ENCODE measurements at regions not wholly inside any gene's neighbourhood (a gene's known extent, or its start where the extent isn't known, plus 50 kb on each side); places are given as distances from the start of the nearest gene placed in this dataset.

DNA sequence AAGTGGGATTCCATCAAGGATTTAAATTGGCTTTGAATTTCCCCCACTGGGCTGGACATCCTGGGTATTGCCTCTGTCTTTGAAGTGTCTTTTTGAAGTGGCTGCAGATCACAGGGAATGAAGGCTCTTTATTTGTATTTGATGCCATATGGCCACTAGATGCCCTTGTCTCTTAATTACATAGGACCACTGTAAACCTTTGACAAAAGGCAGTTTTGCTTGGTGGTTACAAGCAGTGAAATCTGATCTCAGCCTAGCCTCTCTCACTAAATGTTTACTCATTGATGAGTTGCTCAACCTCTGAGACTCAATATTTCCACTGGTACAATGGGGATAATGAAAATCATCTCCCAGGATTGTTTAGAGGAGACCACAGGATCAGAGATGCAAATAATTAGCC lies 102.2 kb downstream of the INSIG2 start:
- TF ChIP-seq, protein P1, sequence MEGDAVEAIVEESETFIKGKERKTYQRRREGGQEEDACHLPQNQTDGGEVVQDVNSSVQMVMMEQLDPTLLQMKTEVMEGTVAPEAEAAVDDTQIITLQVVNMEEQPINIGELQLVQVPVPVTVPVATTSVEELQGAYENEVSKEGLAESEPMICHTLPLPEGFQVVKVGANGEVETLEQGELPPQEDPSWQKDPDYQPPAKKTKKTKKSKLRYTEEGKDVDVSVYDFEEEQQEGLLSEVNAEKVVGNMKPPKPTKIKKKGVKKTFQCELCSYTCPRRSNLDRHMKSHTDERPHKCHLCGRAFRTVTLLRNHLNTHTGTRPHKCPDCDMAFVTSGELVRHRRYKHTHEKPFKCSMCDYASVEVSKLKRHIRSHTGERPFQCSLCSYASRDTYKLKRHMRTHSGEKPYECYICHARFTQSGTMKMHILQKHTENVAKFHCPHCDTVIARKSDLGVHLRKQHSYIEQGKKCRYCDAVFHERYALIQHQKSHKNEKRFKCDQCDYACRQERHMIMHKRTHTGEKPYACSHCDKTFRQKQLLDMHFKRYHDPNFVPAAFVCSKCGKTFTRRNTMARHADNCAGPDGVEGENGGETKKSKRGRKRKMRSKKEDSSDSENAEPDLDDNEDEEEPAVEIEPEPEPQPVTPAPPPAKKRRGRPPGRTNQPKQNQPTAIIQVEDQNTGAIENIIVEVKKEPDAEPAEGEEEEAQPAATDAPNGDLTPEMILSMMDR (conservative IDR thresholded peaks at IDR 0.05; ENCODE audit: low read length) = no peak; the same call in 1 of the 2 replicates
- no peak for TF ChIP-seq EZH2phosphoT487 (IDR thresholded peaks at IDR 0.05; ENCODE audit: borderline replicate concordance)
